ENCODE measurements at regions not wholly inside any gene's neighbourhood (a gene's known extent, or its start where the extent isn't known, plus 50 kb on each side); places are given as distances from the start of the nearest gene placed in this dataset.

GRCh38 chr1:184170719-184171118, 119.2 kb downstream of the TSEN15 start:
- TF ChIP-seq CTCF (IDR thresholded peaks at IDR 0.05) (no peak), POLR2A (IDR thresholded peaks at IDR 0.05) (no peak)

All from breast epithelium (tissue), 3 donors.